HG03108 (cell line): ENCODE measurements at regions not wholly inside any gene's neighbourhood (a gene's known extent, or its start where the extent isn't known, plus 50 kb on each side); places are given as distances from the start of the nearest gene placed in this dataset.
"Not testable (repeated sequence)": the region's sequence is repeated elsewhere in the genome, so short reads cannot be mapped to it uniquely, and the experiment has no call there.

Source experiments
- ATAC-seq: cut with Tn5 transposase; IDR thresholded peaks from one replicate; pipeline ENCODE4 v1.9.1; 2021; ENCODE audit warnings: moderate library complexity; ENCODE audit not compliant: unreplicated experiment

GRCh38 chr6:80942911-80943310 lies 809.6 kb downstream of the TENT5A start:
- no peak for ATAC-seq

DNA sequence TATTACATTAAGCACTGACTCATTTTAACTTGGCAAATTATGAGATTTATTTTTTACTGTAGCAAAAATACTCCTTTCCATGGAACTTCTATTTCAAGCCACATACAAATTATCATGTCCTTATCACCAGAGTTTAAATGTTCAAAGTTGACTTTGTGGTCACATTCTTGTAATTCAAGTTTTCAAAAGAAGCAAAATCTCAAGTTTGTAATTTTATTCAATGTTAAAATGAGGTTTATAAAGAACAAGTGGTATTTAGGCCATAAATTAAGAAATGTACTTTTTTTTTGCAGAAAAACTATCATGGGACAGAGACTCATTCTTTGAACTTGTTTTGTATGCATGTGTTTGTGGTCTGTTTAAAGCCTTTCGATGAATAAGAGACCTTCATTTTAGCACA lies 811.5 kb downstream of the TENT5A start:
- ATAC-seq, result no peak

DNA sequence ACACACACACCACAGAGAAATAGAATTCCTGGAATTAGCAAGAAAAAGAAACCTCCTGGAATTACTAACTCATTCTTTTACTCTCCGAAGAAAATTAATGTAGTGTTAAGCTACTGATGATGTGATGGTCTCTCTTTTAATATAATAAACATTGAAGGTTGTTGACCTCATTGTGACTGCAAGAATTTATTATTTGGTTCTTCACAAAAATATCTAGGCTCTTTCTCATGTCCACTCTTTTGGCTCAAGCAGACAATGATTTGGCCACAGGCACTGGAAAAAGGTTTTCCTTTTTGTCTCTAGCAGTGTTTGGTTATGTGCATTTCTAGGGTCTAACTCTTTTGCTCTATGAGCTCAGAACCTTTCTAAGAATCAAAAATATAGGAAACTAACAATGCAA lies 811.9 kb downstream of the TENT5A start:
- ATAC-seq, result no peak

GRCh38 chr6:80939898-80940297 lies 812.6 kb downstream of the TENT5A start:
- no peak for ATAC-seq

GRCh38 chr6:80939480-80939879 lies 813.0 kb downstream of the TENT5A start:
- no peak for ATAC-seq

DNA sequence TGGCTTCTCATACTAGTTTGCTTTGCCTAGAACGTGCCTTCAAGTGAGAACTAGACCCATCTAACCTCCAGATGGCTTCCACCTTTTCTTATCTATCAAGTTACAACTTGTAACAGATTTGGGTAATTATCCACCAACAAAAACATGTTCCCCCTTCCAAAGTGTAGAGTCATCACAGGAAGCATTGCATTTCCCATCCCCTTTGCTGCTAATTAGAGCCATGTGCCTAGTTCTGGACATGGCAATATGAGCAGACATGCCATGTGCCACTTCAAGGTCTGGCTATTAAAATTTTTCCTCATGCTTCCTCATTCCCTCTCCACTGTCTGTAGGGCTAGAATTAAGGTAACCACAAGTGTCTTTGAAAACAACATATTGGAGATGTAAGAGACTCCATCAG lies 814.4 kb downstream of the TENT5A start:
- no peak for ATAC-seq

DNA sequence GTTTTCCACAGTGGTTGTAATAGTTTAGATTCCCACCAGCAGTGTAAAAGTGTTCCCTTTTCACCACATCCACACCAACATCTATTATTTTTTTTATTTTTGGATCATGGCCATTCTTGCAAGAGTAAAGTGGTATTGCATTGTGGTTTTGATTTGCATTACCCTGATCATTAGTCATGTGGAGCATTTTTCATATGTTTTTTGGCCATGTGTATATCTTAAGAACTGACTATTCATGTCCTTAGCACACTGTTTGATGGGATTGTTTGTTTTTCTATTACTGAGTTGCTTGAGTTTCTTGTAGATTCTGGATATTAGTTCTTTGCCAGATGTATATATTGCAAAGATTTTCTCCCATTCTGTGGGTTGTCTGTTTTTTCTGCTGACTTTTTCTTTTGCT lies 820.1 kb downstream of the TENT5A start:
- ATAC-seq, result no peak

DNA sequence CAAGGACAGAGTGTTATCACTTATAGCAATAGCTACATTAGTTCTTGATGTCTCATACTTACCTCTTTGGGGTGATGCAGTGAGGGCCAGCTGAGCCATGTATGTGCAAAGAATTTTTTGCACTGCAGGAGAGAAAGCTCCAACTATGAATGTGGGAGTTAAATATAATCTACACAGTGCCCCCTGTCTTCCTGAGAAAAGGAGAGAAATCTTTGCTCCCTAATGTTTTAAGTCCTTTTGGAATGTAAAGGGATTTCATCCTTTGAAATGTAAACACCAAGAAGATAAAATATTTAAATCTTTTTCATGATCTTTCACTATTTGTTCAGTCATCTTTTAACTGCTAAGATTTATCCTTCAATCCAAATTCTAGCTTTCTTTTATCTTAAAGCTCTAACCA lies 822.1 kb downstream of the TENT5A start:
- no peak for ATAC-seq

GRCh38 chr6:80923816-80924215 lies 817.3 kb downstream of the BCKDHB start:
- ATAC-seq, result no peak

DNA sequence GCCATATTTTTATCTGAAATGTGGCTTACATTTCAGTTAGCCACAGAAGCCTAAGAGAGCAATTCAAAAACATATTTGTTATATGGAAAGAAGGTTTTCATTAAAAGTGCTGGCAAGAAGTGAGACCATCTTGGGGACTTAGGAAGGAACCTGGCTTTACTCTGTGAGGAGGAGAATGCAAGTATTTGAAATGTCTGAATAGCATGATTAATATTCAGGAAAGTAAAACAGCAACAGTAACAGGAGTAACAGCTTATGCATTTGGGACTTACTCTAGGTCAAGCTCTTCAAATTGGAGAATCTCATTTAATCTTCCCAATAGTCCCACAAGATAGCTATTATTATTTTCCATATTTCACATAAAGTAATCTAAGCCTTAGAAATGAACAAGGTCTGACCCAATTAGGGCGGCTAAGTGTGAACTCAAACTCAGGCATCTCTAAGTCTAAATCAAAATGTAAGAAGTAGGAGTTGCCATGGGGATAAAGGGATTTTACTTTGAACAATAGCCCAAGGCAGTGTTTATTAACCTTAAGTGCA lies 816.5 kb downstream of the BCKDHB start:
- no peak for ATAC-seq

GRCh38 chr6:80921861-80922460 lies 815.5 kb downstream of the BCKDHB start:
- ATAC-seq, result no peak

GRCh38 chr6:80907831-80908230 lies 801.4 kb downstream of the BCKDHB start:
- no peak for ATAC-seq

GRCh38 chr6:80903711-80904110 lies 797.2 kb downstream of the BCKDHB start:
- no peak for ATAC-seq

- no peak for ATAC-seq
Measured at GRCh38 chr6:80886475-80886874, 780.0 kb downstream of the BCKDHB start.

DNA sequence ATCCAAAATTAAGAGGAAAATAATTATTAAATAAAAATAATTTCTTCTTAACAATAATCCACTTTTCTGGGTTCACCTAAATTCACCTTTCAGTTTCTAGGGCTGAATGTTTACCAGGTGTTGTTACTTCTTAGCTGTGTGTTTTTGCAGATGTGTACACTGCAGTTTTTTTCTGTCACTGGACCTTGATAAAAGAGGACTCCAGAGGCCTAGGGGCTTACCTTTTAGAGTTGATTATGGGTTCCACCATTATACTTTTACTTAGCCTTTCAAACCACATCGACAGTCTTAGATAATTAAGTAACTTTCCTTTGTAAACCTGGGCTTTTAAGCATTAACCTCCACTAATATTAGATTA lies 766.5 kb downstream of the BCKDHB start:
- ATAC-seq, result no peak

DNA sequence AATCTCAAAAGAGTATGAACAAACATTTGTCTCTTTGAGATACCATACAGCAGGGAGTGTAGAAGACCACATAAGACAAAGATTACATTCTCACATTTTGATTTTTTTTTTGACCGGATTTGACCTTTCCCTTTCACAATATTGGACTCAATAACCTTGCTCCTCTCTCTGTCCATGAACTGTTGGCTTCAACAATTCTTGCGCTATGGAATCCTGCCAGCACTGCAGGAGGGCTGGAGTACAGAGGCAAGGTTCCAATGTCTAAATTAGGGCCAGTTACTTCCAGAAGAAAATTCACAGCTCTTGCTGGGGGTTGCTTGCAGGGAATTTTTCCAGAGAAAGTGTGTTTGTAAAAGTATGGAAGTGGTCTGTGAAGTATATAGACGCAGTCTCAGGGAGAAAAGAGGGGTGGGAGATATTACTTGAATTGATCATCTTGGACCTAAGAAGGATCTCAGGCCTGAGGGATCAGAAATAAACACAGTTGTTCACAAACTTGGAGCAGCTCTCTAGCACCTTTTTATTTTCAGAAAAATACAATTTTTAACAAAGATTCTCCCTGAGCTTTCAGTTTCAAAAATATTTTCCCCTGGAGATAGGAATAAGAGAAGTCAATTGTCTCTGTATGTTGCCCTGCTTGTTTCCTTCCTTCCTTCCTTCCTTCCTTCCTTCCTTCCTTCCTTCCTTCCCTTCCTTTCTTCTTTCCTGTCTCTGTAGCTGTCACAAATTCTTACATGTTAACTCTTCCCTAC lies 765.9 kb downstream of the BCKDHB start:
- no peak for ATAC-seq

DNA sequence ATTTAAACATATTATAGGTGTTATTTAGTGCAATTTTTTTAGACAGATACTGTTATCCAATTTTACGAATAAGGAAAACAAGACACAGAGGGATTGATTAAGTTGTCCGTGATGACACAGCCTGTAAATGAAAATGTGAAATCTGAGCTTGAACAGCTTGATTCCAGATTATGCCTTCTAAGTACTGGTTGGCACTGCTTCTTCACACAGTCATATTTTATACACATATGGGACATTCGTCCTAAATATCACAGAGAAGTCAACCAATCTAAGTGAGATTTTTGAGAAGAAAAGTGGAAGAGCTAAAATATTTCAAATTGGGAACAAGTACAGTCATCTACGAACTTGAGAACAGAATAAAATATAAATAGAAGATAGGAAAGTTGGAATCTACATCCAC lies 756.3 kb downstream of the BCKDHB start:
- no peak for ATAC-seq

GRCh38 chr6:80860107-80860506 lies 753.6 kb downstream of the BCKDHB start:
- no peak for ATAC-seq

DNA sequence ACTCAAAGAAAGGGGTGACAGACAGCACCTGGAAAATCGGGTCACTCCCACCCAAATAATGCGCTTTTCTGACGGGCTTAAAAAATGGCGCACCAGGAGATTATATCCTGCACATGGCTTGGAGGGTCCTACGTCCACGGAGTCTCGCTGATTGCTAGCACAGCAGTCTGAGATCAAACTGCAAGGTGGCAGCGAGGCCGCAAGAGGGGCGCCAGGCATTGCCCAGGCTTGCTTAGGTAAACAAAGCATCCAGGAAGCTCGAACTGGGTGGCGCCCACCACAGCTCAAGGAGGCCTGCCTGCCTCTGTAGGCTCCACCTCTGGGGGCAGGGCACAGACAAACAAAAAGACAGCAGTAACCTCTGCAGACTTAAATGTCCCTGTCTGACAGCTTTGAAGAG lies 741.5 kb downstream of the BCKDHB start:
- ATAC-seq, result not testable (repeated sequence)

GRCh38 chr6:80832337-80832736 lies 725.9 kb downstream of the BCKDHB start:
- no peak for ATAC-seq

GRCh38 chr6:80793411-80793810 lies 686.9 kb downstream of the BCKDHB start:
- ATAC-seq, result no peak

- ATAC-seq, result no peak
Measured at GRCh38 chr6:80792151-80792550, 685.7 kb downstream of the BCKDHB start.
